Esophagus squamous epithelium (tissue), 5 donors: ENCODE measurements at regions not wholly inside any gene's neighbourhood (a gene's known extent, or its start where the extent isn't known, plus 50 kb on each side); places are given as distances from the start of the nearest gene placed in this dataset.
A peak's percentile ranks its signal among the peaks of the same experiment; 100 is the strongest.

Source experiments
- DNase-seq: peaks from one replicate; lab custom pipeline; 2025; lab: John Stamatoyannopoulos, UW
- H3K27ac ChIP-seq, 4 donors: fragments of 200-600 bp; sonication (generic); one replicate each; pipeline ENCODE4 v1.5.1; 2016 to 2019; ENCODE audit warnings: mild to moderate bottlenecking in 1 of 4
- H3K27me3 ChIP-seq, 4 donors: fragments of 200-600 bp; sonication (generic); 1 replicate in 3 of 4; 2 replicates in 1 of 4; pipeline versions ENCODE4 v1.5.1 to v1.6.0; 2017 to 2021; ENCODE audit warnings: antibody characterized with exemption in 1 of 4
- H3K36me3 ChIP-seq, 3 donors: fragments of 200-600 bp; sonication (generic); one replicate each; pipeline ENCODE4 v1.5.1; 2016 to 2019
- H3K4me1 ChIP-seq, 3 donors: fragments of 200-600 bp; sonication (generic); one replicate each; pipeline ENCODE4 v1.5.1; 2017 to 2019
- H3K4me3 ChIP-seq, 4 donors: fragments of 200-600 bp; sonication (generic); 1 replicate in 3 of 4; 2 replicates in 1 of 4; pipeline ENCODE4 v1.5.1; 2016 to 2019; ENCODE audit warnings: mild to moderate bottlenecking in 2 of 4, moderate library complexity in 1 of 4
- H3K9me3 ChIP-seq, 3 donors: fragments of 200-600 bp; sonication (generic); one replicate each; pipeline ENCODE4 v1.5.1; 2016 to 2019
- CTCF ChIP-seq, 6 experiments: fragments of 450-650 bp in 4 of 6; fragments of 200-600 bp in 2 of 6; sonication (generic) in 2 of 6; IDR thresholded peaks; one replicate each; pipeline ENCODE4 v1.5.1; 2016 to 2019; ENCODE audit warnings: antibody characterized with exemption in 6 of 6, mild to moderate bottlenecking in 4 of 6, moderate library complexity in 4 of 6
- POLR2A ChIP-seq, 4 donors: fragments of 450-650 bp; IDR thresholded peaks; one replicate each; pipeline ENCODE4 v1.6.1; 2017; ENCODE audit warnings: antibody characterized with exemption in 4 of 4, mild to moderate bottlenecking in 4 of 4, moderate library complexity in 3 of 4
- WGBS, 2 donors: methylation state at CpG; one replicate each; pipeline ENCODE4 v1.1.5; 2018; 5-methylcytosine and 5-hydroxymethylcytosine counted together
- intact Hi-C: fragments of 100-400 bp; cut with DNase I; formaldehyde crosslinking; loops from one replicate; pipeline ENCODE4 v1.15.0; 2022
- donor health status: DM: yes; HTN: yes; CAD: no.

GRCh38 chr5:133851521-133851920 lies 116.9 kb downstream of the C5orf15 start:
- TF ChIP-seq POLR2A (IDR thresholded peaks at IDR 0.05), result no peak
- TF ChIP-seq CTCF (IDR thresholded peaks at IDR 0.05), result no peak
- peaks cover 3 to 30% (median 11%) of the 10 kb centered on the region in 3 donors for H3K4me1 ChIP-seq
- intact Hi-C loops, result no loop called here

GRCh38 chr5:133850811-133851210 lies 117.6 kb downstream of the C5orf15 start:
- H3K9me3 ChIP-seq, result no peaks in the 10 kb centered on the region
- H3K4me3 ChIP-seq, result no peak overlapping the region
- no peak for TF ChIP-seq POLR2A (IDR thresholded peaks at IDR 0.05)
- TF ChIP-seq CTCF (IDR thresholded peaks at IDR 0.05), result no peak
- peaks cover 3 to 37% (median 13%) of the 10 kb centered on the region in 3 donors for H3K4me1 ChIP-seq
- H3K36me3 ChIP-seq, result no peaks in the 10 kb centered on the region
- DNase-seq, result no peak
- intact Hi-C loops, result no loop called here
- no peak overlapping the region for H3K27ac ChIP-seq
- H3K27me3 ChIP-seq, result peaks cover 0 to 27% (median 0%) of the 10 kb centered on the region in 4 donors
- 76 to 92% methylated on average over 5 of the region's 5 CpGs for WGBS, 2 donors

More at GRCh38 chr5:133851521-133851920, 116.9 kb downstream of the C5orf15 start:
- DNase-seq, result no peak
- Histone ChIP-seq H3K9me3 (no peaks in the 10 kb centered on the region), H3K27me3 (peaks cover 0 to 24% (median 0%) of the 10 kb centered on the region in 4 donors), H3K4me3 (no peak overlapping the region), H3K36me3 (no peaks in the 10 kb centered on the region), H3K27ac (no peak overlapping the region)
- 84 to 100% methylated on average over 1 to 2 of the region's 2 CpGs for WGBS, 2 donors

- TF ChIP-seq POLR2A (IDR thresholded peaks at IDR 0.05) (no peak), CTCF (IDR thresholded peaks at IDR 0.05) (no peak)
- Histone ChIP-seq H3K4me1 (peaks cover 8 to 54% (median 13%) of the 10 kb centered on the region in 3 donors), H3K27ac (no peak overlapping the region), H3K27me3 (peaks cover 0 to 22% (median 0%) of the 10 kb centered on the region in 4 donors), H3K36me3 (no peaks in the 10 kb centered on the region), H3K9me3 (no peaks in the 10 kb centered on the region), H3K4me3 (no peak overlapping the region)
- 57 to 77% methylated on average over 1 to 4 of the region's 8 CpGs for WGBS, 2 donors
- DNase-seq, result no peak
- intact Hi-C loops, result no loop called here
Observed at GRCh38 chr5:133849116-133849515, 119.3 kb downstream of the C5orf15 start.

GRCh38 chr5:133848341-133848811 lies 120.0 kb downstream of the C5orf15 start:
- intact Hi-C loops, result no loop called here
- TF ChIP-seq CTCF (IDR thresholded peaks at IDR 0.05) (no peak), POLR2A (IDR thresholded peaks at IDR 0.05) (no peak)
- Histone ChIP-seq H3K27ac (peak overlapping the region in 1 of 4 donors; percentile 38), H3K9me3 (no peaks in the 10 kb centered on the region), H3K4me1 (peaks cover 13 to 61% (median 15%) of the 10 kb centered on the region in 3 donors), H3K27me3 (peaks cover 0 to 22% (median 0%) of the 10 kb centered on the region in 4 donors), H3K36me3 (no peaks in the 10 kb centered on the region), H3K4me3 (no peak overlapping the region)
- DNase-seq, result no peak
- WGBS, 2 donors, result 51 to 55% methylated on average over 4 to 7 of the region's 7 CpGs

GRCh38 chr5:133847886-133848285 lies 120.5 kb downstream of the C5orf15 start:
- Histone ChIP-seq H3K36me3 (no peaks in the 10 kb centered on the region), H3K27ac (no peak overlapping the region), H3K4me3 (no peak overlapping the region), H3K27me3 (peaks cover 0 to 22% (median 0%) of the 10 kb centered on the region in 4 donors), H3K4me1 (peaks cover 13 to 66% (median 15%) of the 10 kb centered on the region in 3 donors), H3K9me3 (no peaks in the 10 kb centered on the region)
- intact Hi-C loops, result no loop called here
- TF ChIP-seq CTCF (IDR thresholded peaks at IDR 0.05) (no peak), POLR2A (IDR thresholded peaks at IDR 0.05) (no peak)
- DNase-seq, result no peak
- 86 to 100% methylated on average over 3 to 5 of the region's 5 CpGs for whole genome bisulfite sequencing, 2 donors
